Fibroblast of peridontal ligament (primary cell): ENCODE measurements at regions not wholly inside any gene's neighbourhood (a gene's known extent, or its start where the extent isn't known, plus 50 kb on each side); places are given as distances from the start of the nearest gene placed in this dataset.
"Not testable (repeated sequence)": the region's sequence is repeated elsewhere in the genome, so short reads cannot be mapped to it uniquely, and the experiment has no call there.

Source experiments
- DNase-seq: peaks from one replicate; pipeline ENCODE4 v3.0.0-alpha.2; 2010; ENCODE audit errors: extremely low read depth

DNA sequence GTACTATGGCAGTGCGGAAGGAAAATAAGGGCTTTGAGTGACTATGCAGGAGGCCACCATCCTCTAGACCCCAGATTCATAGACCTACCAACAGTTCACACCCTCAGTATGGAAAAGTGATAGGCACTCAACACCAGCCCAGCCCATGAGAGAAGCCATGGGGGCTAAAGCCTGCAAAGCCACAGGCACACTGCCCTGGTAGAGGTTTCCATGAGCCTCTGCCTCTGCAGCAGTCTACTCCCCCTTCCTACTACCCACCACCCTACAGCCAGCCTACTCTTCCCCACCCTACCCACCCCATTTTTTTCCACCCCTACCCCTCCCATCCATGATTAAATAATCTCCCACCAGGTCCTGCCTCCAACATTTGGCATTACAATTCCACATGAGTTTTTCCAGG is 241.9 kb downstream of the CWH43 start:
- not testable (repeated sequence) for DNase-seq

DNA sequence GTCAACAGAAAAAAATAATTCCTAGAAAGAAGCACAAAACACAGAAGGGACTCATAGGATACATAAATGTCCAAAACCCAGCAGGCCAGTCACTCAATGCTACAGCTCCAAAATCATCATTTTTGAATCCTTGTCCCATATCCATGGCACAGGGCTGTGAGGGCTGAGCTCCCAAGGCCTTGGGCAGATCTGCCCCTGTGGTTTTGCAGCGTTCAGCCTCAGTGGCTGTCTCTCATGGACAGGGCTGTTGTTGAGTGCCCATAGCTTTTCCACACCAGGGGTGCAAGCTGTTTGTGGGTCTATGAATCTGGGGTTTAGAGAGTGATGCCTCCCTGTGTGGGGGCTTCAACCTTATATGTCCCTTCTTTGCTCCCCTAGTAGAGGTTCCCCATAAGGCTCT is 243.2 kb downstream of the CWH43 start:
- not testable (repeated sequence) for DNase-seq

DNA sequence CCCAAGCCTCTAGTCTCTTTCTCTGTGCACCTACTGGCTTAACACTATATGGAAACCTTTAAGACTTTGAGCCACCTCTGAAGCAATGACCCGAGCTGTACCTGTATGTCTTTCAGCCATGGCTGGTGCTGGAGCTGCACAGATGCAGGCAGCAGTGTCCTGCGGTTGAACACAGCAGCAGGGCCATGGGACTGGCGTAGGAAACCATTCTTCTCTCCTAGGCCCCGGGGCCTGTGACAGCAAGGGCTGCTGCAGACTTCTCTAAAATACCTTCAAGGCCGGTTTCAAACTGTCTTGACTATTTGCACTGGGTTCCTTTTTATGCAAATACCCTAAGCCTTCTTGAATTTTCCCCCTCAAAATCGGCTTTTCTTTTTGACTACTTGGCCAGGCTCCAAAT is 243.6 kb downstream of the CWH43 start:
- not testable (repeated sequence) for DNase-seq

DNA sequence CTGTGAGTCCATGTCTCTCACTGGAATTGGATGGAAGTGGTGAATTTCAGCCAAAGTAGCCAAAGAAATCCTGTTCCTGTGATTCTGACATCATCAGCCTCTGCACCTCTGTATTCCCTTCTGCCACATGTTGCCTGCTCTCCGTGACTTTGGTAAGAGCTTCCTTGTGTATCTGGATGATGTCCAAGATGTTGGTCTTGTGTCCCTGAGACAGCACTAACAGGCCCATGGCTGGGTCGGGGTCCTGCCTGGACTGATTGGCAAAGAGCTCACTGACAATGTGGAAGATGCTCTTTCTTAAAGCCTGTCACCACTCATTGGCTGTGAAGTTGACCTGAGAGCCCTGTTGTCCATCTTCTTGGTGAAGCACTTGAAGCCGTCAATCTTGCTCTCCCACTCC is 247.3 kb downstream of the CWH43 start:
- DNase-seq: not testable (repeated sequence)

DNA sequence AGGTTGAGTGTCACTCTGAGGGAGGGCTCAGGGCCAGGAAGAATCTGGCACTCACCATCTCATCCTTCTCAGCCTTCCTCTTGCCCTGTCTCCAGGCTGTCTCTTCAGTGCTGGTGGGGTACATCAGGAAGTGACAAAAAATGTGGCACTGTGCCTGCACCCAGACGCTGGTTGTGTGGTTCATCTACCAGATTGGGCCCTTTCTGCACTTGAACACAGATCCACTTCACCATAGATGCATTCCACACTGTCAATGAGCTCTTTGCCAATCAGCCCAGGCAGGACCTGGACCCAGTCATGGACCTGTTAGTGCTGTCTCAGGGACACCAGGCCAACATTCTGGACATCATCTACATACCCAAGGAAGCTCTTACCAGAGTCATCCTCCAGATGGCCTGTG is 247.7 kb downstream of the CWH43 start:
- not testable (repeated sequence) for DNase-seq

DNA sequence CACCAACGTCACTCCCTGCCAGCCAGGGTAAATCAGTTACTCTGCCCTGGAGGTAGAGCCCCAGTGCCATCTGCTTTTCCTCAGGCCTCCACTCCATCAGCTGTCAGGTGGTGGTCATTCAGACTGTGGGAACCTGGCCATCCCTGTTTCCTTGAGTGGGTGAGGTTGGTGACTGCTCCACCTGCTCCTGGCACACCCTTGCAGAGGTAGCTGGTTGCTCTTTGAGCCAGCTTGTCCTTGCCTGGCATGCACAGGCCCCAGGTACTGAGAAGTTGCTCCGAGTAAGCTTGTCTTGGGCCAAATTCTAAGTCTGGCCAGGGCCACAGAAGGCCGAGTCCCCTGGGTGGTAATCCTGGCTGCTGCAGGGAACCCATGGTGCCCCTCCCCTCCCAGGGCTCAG is 248.3 kb downstream of the CWH43 start:
- DNase-seq: not testable (repeated sequence)

DNA sequence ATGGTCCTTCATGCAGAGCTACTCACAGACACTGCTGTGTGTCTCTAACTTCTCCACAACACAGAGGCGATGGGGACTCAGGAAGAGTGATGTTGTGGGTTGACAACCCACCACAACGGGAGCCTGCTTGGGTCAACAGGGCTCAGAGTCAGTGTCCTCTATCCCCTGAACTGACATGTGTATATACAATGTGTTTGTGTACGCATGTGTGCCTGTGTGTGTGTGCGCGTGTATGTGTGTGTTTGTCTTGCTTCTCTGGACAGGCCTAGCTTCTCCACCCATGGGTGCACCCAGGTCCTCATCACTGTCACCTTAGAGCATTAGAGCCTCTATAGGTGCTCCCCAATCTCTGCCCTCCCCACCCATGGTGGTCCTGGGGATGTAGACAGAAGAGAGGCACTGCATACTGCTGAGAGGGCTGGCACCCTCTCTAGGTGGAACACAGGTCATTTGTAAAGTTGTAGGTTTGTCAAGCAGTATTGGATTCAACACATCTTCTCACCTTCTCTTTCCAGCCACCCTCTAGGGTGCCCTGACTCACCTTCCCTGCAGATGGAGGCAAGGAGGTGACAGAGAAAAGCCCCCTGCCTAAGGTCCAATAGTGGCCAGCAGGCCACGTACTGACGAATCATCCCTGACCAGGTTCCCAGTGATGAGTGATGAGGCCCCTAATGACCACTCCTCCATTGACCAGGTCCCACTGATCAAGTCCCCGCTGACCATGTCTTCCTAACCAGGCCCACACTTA is 249.5 kb downstream of the CWH43 start:
- DNase-seq: not testable (repeated sequence)

DNA sequence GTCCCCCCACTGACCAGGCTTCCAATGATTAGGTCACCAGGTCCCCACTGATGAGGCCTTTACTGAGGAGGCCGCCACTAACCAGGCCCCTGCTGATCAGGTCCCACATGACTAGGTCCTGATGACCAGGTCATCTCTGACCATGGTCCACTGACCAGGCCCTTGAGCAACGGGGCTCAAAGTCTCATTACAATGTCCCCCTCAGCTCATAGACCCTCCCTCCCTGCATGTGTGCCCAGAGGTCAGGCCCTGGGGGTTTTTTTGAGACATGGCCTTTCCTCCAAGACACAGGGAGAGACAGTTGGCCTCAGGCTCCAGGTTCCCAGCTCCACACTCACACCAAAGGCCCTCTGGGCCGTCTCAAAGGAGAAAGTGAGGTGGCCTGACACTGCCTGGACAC is 250.4 kb downstream of the CWH43 start:
- DNase-seq: not testable (repeated sequence)

DNA sequence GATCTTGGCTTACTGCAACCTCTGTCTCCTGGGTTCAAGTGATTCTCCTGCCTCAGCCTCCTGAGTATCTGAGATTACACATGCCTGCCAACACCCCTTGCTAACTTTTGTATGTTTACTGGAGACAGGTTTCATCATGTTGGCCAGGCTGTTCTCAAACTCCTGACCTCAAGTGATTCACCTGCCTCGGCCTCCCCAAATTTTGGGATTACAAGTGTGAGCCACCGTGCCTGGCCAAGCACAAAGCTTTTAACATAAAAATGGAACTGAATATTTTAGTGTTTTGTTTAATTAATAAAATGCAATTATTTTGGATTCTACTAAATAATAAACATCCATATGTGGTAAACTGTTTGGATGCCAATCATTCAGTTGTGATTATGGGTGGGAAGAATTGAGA is 255.2 kb downstream of the CWH43 start:
- DNase-seq: not testable (repeated sequence)

DNA sequence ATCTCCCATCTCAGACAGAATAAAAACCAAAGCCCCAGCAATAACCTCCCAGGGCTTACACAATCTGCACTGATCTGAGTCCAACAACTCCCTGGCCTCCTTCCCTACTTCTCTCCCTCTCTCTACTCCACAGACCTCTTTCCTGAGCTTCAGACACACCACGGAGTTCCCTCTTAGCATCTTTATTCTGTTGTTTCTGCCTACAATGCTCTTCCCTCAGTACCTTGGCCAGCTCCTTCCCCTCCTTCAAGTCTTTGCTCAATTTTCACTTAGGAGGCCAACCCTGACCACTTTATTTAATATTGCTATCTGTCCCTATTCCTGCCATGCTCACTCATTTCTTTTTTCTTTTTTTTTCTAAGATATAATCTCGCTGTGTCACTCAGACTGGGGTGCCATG is 276.7 kb downstream of the CWH43 start:
- DNase-seq: not testable (repeated sequence)

DNA sequence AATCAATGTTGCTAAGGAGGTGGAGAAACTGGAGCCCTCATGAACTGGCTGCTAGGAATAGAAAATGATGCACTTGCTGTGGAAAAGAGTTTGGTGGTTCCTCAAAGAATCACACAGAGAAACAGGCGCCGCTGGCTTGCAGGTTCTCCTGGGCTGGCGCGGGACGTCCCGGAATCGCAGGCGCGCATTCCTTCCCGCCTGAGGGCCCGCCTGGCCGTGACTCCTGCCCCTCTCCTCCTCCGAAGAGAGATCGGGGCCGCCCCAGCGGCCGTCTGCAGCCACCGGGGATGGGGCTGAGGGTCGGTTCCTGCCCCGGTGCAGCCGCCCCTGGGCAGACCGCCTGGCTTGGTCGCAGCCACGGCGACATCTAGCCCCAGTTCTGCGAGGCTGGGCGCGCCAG is 284.4 kb downstream of the CWH43 start:
- not testable (repeated sequence) for DNase-seq

DNA sequence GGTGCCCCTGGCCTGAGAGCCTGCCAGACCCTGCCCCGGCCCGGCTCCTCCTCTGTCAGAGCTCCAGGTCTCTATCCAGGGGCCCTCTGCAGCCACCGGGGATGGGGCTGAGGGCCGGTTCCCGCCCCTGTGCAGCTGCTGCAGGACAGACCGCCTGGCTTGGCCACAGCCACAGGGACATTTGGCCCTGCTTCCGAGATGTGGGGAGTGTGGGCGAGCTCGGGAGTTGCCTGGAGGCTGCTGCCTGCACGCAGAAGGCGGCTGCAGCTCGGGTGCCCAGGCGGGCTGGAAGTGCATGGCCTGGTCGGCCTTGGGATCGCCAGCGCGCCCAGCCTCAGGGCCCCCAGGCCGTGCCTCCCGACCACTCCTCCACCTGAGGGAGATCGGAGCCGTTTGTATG is 284.8 kb downstream of the CWH43 start:
- not testable (repeated sequence) for DNase-seq

DNA sequence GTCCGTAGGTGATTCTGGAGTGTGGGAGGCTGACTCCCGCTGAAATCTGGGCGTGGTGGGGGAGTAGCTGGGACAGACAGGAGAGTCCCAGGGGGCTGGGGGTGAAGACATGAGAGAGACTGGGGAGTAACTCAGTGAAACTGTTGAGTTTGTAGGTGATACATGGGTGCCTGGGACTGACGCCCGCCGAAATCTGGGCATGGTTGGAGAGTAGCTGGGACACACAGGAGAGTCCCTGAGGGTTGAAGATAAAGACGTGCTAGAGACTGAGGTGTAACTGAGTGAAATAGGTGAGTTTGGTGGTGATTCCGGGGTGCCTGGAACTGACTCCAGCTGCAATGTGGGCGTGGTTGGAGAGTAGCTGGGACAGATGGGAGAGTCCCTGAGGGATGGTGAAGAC is 299.8 kb downstream of the CWH43 start:
- not testable (repeated sequence) for DNase-seq

DNA sequence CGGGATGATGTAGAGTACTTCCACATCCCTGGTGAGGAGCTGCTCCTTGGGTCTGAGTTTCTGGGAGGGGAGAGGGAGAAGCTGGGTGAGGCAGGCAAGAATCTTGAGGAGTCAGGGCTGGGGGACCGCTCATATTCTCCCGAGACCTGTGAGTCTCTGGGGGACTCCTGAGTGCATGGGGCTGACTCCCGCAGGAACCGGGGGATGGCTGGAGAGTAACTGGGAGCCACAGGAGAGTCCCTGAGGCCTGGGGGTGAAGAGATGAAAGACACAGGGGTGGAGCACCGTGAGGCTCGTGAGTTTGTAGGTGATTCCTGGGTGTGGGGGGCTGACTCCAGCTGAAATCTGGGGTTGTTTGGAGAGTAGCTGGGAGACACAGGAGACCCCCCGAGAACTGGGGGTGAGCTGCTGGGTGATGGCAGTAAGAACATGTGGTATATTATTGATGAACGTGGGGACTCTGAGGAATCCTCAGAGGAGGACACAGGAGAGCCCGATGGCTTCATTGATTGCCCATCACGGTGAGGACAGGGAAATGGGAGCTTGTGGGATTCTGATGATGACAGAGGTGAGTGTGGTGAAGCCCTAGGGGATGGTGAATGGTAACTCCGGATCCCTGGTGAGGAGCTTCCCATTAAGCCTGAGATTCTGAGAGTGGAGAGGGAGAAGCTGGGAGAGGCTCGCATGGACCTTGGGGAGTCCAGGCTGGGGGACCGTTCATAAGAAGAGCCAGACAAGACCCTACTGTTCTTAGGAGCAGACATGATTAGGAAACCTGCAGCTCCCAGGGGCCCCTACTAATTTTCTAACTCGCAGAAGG is 301.1 kb downstream of the CWH43 start:
- not testable (repeated sequence) for DNase-seq

DNA sequence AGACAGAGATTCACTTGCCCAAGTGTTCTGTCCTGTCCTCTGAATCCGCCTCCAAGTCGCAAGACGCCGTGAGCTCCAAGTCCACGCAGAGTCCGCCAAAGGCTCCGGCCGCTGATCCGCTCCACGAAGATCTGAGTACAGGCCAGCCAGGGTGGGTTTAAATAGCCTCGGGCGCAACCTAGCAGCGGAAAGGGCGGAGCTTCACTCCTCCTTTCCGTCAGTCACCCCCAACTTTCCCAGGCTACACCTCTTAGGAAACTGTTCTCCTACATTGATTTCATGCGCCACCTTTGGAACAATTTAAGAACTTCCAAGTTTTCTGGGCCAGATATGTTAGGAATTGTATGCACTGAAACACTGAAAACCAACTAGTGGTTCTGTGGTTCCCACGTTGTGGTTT is 301.8 kb downstream of the CWH43 start:
- DNase-seq: not testable (repeated sequence)

DNA sequence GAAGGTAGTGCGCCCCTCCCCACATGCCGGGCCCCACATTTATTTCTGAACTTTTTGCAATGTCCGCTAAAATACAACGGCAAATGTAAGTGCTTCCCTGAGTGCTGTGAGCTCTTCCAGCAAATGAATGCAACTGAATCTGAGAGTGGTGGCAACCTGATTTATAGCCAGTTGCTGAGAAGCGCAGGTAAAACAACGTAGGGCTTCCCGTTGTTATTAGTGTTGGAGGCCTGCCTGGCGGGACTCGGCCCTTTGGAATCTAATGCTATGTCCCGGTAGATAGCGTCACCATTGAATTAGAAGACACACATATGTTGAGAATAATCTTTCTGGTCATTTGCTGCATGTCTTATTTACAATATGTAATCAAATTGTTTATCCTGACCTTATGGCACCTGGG is 302.7 kb downstream of the CWH43 start:
- DNase-seq: not testable (repeated sequence)

DNA sequence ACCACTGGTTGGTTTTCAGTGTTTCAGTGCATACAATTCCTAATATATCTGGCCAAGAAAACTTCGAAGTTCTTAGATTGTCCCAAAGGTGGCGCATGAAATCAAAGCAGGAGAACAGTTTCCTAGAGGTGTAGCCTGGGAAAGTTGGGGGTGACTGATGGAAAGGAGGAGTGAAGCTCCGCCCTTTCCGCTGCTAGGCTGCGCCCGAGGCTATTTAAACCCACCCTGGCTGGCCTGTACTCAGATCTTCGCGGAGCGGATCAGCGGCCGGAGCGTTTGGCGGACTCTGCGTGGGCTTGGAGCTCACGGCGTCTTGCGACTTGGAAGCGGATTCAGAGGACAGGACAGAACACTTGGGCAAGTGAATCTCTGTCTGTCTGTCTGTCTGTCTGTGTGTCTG is 328.7 kb downstream of the CWH43 start:
- not testable (repeated sequence) for DNase-seq

DNA sequence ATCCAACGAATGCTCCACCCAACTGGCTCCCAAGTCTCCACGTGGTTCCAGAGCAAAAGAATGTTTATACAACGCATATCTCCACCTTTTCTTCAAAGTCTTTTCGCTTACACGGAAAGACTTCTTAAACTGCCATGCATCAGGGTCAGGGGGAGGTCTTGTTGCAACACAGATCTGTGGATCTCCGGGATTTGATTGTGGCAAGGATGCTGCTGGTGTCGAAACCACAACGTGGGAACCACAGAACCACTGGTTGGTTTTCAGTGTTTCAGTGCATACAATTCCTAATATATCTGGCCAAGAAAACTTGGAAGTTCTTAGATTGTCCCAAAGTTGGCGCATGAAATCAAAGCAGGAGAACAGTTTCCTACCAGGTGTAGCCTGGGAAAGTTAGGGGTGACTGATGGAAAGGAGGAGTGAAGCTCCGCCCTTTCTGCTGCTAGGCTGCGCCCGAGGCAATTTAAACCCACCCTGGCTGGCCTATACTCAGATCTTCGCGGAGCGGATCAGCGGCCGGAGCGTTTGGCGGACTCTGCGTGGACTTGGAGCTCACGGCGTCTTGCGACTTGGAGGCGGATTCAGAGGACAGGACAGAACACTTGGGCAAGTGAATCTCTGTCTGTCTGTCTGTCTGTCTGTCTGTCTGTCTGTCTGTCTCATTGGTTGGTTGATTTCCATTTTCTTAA is 334.8 kb downstream of the CWH43 start:
- not testable (repeated sequence) for DNase-seq

DNA sequence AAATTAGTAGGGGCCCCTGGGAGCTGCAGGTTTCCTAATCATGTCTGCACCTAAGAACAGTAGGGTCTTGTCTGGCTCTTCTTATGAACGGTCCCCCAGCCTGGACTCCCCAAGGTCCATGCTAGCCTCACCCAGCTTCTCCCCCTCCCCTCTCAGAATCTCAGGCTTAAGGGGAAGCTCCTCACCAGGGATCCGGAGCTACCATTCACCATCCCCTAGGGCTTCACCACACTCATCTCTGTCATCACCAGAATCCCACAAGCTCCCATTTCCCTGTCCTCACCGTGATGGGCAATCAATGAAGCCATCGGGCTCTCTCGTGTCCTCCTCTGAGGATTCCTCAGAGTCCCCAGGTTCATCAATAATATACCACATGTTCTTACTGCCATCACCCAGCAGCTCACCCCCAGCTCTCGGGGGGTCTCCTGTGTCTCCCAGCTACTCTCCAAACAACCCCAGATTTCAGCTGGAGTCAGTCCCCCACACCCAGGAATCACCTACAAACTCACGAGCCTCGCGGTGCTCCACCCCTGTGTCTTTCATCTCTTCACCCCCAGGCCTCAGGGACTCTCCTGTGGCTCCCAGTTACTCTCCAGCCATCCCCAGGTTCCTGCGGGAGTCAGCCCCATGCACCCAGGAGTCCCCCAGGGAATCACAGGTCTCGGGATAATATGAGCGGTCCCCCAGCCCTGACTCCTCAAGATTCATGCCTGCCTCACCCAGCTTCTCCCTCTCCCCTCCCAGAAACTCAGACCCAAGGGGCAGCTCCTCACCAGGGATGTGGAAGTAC is 335.6 kb downstream of the CWH43 start:
- DNase-seq: not testable (repeated sequence)

DNA sequence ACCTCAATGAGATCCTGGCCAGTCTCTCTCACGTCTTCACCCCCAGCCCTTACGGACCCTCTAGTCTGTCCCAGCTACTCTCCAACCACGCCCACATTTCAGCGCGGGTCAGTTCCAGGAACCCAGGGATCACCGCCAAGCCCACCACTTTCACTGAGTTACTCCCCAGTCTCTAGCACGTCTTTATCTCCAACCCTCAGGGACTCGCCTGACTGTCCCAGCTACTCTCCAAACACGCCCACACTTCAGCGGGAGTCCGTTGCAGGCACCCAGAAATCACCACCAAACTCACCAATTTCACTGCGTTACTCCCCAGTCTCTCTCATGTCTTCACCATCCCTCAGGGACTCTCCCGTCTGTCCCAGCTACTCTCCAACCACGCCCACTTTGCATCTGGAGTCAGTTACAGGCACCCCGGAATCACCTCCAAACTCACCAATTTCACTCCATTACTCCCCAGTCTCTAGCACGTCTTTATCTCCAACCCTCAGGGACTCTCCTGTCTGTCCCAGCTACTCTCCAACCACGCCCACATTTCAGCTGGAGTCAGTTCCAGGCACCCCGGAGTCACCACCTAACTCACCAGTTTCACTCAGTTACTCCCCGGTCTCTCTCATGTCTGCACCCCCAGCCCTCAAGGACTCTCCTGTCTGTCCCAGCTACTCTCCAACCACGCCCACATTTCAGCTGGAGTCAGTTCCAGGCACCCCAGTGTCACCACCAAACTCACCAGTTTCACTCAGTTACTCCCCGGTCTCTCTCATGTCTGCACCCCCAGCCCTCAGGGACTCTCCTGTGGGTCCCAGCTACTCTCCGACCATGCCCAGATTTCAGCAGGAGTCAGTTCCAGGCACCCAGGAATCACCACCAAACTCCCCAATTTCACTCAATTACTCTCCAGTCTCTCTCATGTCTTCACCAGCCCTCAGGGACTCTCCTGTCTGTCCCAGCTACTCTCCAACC is 336.8 kb downstream of the CWH43 start:
- not testable (repeated sequence) for DNase-seq
